Neural cell (in vitro differentiated cells): ENCODE measurements at regions not wholly inside any gene's neighbourhood (a gene's known extent, or its start where the extent isn't known, plus 50 kb on each side); places are given as distances from the start of the nearest gene placed in this dataset.

Experiments
- H2AFZ ChIP-seq: fragments of 200-600, 300-800 bp; sonication (generic), shearing (Covaris generic); 2 replicates; pipeline ENCODE4 v1.6.0; 2014; ENCODE audit warnings: low read depth, mild to moderate bottlenecking, antibody characterized with exemption, low read length, moderate library complexity
- H3F3A ChIP-seq: fragments of 200-600 bp; shearing (Covaris generic); 2 replicates; pipeline ENCODE4 v1.6.1; 2016; ENCODE audit warnings: mild to moderate bottlenecking, moderate library complexity, mixed read lengths, antibody characterized with exemption, low read length; ENCODE audit not compliant: insufficient read depth, poor library complexity, severe bottlenecking
- H3K27ac ChIP-seq: fragments of 200-600, 300-800 bp; sonication (generic), shearing (Covaris generic); 2 replicates; pipeline ENCODE4 v1.5.1; 2014; ENCODE audit warnings: mild to moderate bottlenecking, low read length, moderate library complexity
- H3K27me3 ChIP-seq: fragments of 300-800, 200-600 bp; sonication (generic), shearing (Covaris generic); 2 replicates; pipeline ENCODE4 v1.6.0; 2014; ENCODE audit warnings: mild to moderate bottlenecking, low read depth, low read length, moderate library complexity; ENCODE audit not compliant: insufficient read depth
- H3K36me3 ChIP-seq: fragments of 300-800, 200-600 bp; sonication (generic), shearing (Covaris generic); 2 replicates; pipeline ENCODE4 v1.5.1; 2014; ENCODE audit warnings: mild to moderate bottlenecking, antibody characterized with exemption, low read length, moderate library complexity; ENCODE audit not compliant: insufficient read depth
- H3K4me2 ChIP-seq: fragments of 300-800, 200-600 bp; sonication (generic), shearing (Covaris generic); 2 replicates; pipeline ENCODE4 v1.6.0; 2014; ENCODE audit warnings: mild to moderate bottlenecking, low read length
- H3K4me3 ChIP-seq: fragments of 300-800, 200-600 bp; sonication (generic), shearing (Covaris generic); 2 replicates; pipeline ENCODE4 v1.5.1; 2014; ENCODE audit warnings: mild to moderate bottlenecking, low read length, moderate library complexity
- H3K79me2 ChIP-seq: fragments of 200-600 bp; shearing (Covaris generic); replicated peaks from 2 replicates; pipeline ENCODE4 v1.6.0; 2014; ENCODE audit warnings: mild to moderate bottlenecking, low read length, moderate library complexity; ENCODE audit not compliant: insufficient read depth
- H3K9ac ChIP-seq: fragments of 300-800, 200-600 bp; sonication (generic), shearing (Covaris generic); 2 replicates; pipeline ENCODE4 v1.6.1; 2016; ENCODE audit warnings: mild to moderate bottlenecking, low read length, mixed read lengths
- H3K9me2 ChIP-seq: fragments of 200-600 bp; shearing (Covaris generic); 2 replicates; pipeline ENCODE4 v1.6.1; 2016; ENCODE audit warnings: mild to moderate bottlenecking, low read length, mixed read lengths; ENCODE audit not compliant: insufficient read depth
- H3K9me3 ChIP-seq: fragments of 200-600, 300-800 bp; sonication (generic), shearing (Covaris generic); 2 replicates; pipeline ENCODE4 v1.6.1; 2016; ENCODE audit warnings: mild to moderate bottlenecking, mixed run types, low read length, moderate library complexity, mixed read lengths
- H4K20me1 ChIP-seq: fragments of 200-600 bp; shearing (Covaris generic); 2 replicates; pipeline ENCODE4 v1.6.1; 2016; ENCODE audit warnings: mild to moderate bottlenecking, mixed run types; ENCODE audit not compliant: insufficient read depth
- EP300 ChIP-seq: fragments of 450-650 bp; conservative IDR thresholded peaks from 2 replicates; pipeline ENCODE4 v1.6.1; 2014; ENCODE audit warnings: antibody characterized with exemption, mild to moderate bottlenecking, moderate library complexity; ENCODE audit not compliant: poor library complexity, severe bottlenecking
- EZH2 ChIP-seq: fragments of 200-600, 300-800 bp; shearing (Covaris generic), sonication (generic); IDR thresholded peaks from 2 replicates; pipeline ENCODE4 v1.6.1; 2014; ENCODE audit warnings: antibody characterized with exemption, low read length, borderline replicate concordance, mild to moderate bottlenecking; ENCODE audit not compliant: insufficient read depth, poor library complexity, severe bottlenecking
- MXI1 ChIP-seq: fragments of 450-650 bp; conservative IDR thresholded peaks from 2 replicates; pipeline ENCODE4 v1.6.1; 2014; ENCODE audit warnings: antibody characterized with exemption, mild to moderate bottlenecking; ENCODE audit not compliant: poor library complexity, severe bottlenecking
- POLR2AphosphoS5 ChIP-seq: IDR thresholded peaks from 2 replicates; pipeline ENCODE4 v1.6.1; 2012
- RAD21 ChIP-seq: fragments of 450-650 bp; conservative IDR thresholded peaks from 2 replicates; pipeline ENCODE4 v1.6.1; 2014; ENCODE audit warnings: antibody characterized with exemption, mild to moderate bottlenecking, moderate library complexity
- SMC3 ChIP-seq: fragments of 450-650 bp; conservative IDR thresholded peaks from 2 replicates; pipeline ENCODE4 v1.6.1; 2014; ENCODE audit warnings: antibody characterized with exemption, mild to moderate bottlenecking, moderate library complexity; ENCODE audit not compliant: poor library complexity
- TAF1 ChIP-seq: IDR thresholded peaks from 2 replicates; pipeline ENCODE4 v1.6.1; 2012; ENCODE audit warnings: low read depth
- TF ChIP-seq, protein P1 (sequence below): IDR thresholded peaks from 2 replicates; pipeline ENCODE4 v1.6.1; 2012; ENCODE audit warnings: borderline replicate concordance
- TF ChIP-seq, protein P2 (sequence below): fragments of 450-650 bp; IDR thresholded peaks from 2 replicates; pipeline ENCODE4 v1.5.1; 2014; ENCODE audit warnings: antibody characterized with exemption, mild to moderate bottlenecking, moderate library complexity; ENCODE audit not compliant: poor library complexity, severe bottlenecking

DNA sequence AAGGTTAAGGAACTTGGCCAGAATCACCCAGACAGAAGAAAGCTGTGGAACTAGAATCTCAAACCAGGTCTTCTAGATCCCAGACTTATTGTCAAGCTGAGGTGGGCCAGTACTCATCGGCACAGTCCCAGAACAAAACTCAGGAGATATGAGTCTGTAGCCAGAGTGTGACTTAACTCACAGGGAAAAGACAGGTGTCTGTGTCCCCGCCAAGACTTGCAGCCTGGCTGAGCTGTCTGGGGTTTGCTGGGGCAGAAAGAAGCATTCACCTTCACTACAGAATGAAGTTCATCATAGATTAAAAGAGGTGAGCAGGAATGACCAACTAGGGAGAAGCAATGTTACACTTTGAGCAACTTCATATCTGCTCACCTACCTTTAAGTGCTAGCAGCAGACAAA lies 257.2 kb downstream of the FOXO1 start:
- Histone ChIP-seq H3K9ac (no peak overlapping the region), H3K27ac (no peak overlapping the region), H3K9me3 (no peaks in the 10 kb centered on the region), H3K4me3 (no peak overlapping the region), H3K9me2 (no peaks in the 10 kb centered on the region), H3K4me2 (no peak overlapping the region), H3F3A (no peaks in the 10 kb centered on the region), H2AFZ (no peak overlapping the region), H3K27me3 (no peaks in the 10 kb centered on the region), H3K36me3 (no peaks in the 10 kb centered on the region), H3K79me2 (no peaks in the 10 kb centered on the region), H4K20me1 (no peaks in the 10 kb centered on the region)
- TF ChIP-seq EZH2 (no peak), POLR2AphosphoS5 (no peak), RAD21 (no peak), MXI1 (no peak), SMC3 (no peak), TAF1 (no peak), EP300 (no peak)
- TF ChIP-seq, protein P1, sequence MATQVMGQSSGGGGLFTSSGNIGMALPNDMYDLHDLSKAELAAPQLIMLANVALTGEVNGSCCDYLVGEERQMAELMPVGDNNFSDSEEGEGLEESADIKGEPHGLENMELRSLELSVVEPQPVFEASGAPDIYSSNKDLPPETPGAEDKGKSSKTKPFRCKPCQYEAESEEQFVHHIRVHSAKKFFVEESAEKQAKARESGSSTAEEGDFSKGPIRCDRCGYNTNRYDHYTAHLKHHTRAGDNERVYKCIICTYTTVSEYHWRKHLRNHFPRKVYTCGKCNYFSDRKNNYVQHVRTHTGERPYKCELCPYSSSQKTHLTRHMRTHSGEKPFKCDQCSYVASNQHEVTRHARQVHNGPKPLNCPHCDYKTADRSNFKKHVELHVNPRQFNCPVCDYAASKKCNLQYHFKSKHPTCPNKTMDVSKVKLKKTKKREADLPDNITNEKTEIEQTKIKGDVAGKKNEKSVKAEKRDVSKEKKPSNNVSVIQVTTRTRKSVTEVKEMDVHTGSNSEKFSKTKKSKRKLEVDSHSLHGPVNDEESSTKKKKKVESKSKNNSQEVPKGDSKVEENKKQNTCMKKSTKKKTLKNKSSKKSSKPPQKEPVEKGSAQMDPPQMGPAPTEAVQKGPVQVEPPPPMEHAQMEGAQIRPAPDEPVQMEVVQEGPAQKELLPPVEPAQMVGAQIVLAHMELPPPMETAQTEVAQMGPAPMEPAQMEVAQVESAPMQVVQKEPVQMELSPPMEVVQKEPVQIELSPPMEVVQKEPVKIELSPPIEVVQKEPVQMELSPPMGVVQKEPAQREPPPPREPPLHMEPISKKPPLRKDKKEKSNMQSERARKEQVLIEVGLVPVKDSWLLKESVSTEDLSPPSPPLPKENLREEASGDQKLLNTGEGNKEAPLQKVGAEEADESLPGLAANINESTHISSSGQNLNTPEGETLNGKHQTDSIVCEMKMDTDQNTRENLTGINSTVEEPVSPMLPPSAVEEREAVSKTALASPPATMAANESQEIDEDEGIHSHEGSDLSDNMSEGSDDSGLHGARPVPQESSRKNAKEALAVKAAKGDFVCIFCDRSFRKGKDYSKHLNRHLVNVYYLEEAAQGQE, result no peak
- TF ChIP-seq, protein P2, sequence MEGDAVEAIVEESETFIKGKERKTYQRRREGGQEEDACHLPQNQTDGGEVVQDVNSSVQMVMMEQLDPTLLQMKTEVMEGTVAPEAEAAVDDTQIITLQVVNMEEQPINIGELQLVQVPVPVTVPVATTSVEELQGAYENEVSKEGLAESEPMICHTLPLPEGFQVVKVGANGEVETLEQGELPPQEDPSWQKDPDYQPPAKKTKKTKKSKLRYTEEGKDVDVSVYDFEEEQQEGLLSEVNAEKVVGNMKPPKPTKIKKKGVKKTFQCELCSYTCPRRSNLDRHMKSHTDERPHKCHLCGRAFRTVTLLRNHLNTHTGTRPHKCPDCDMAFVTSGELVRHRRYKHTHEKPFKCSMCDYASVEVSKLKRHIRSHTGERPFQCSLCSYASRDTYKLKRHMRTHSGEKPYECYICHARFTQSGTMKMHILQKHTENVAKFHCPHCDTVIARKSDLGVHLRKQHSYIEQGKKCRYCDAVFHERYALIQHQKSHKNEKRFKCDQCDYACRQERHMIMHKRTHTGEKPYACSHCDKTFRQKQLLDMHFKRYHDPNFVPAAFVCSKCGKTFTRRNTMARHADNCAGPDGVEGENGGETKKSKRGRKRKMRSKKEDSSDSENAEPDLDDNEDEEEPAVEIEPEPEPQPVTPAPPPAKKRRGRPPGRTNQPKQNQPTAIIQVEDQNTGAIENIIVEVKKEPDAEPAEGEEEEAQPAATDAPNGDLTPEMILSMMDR, result no peak

DNA sequence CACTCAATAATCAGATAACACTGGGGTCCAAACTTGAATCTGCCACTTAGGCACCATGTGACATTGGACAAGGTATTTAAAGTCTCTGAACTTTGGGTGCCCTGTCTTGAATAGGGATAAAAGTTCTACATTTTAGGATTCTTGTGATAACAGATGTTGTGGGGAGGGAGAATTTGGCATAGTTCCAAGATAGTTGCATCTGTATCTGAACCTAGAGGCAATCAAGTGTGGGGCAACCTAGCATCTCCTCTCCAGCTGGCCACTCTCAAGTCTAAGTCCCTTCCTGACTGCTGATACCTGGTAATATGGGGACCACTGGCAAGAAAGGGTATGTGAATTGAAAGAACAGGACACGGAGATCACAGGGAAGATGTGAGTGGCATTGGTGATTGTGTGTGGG lies 256.1 kb downstream of the FOXO1 start:
- Histone ChIP-seq H3K27me3 (no peaks in the 10 kb centered on the region), H3K9ac (no peak overlapping the region), H2AFZ (no peak overlapping the region), H3F3A (no peaks in the 10 kb centered on the region), H3K9me3 (no peaks in the 10 kb centered on the region), H3K36me3 (no peaks in the 10 kb centered on the region), H3K79me2 (no peaks in the 10 kb centered on the region), H4K20me1 (no peaks in the 10 kb centered on the region), H3K9me2 (no peaks in the 10 kb centered on the region), H3K27ac (no peak overlapping the region), H3K4me3 (no peak overlapping the region), H3K4me2 (no peak overlapping the region)
- TF ChIP-seq MXI1 (no peak), RAD21 (no peak), POLR2AphosphoS5 (no peak), EZH2 (no peak), EP300 (no peak), TAF1 (no peak), SMC3 (no peak)
- TF ChIP-seq, protein P1, result no peak
- TF ChIP-seq, protein P2, result no peak
